ENCODE measurements at regions not wholly inside any gene's neighbourhood (a gene's known extent, or its start where the extent isn't known, plus 50 kb on each side); places are given as distances from the start of the nearest gene placed in this dataset.

GRCh38 chr1:195934817-195935553 lies 673.3 kb downstream of the KCNT2 start:
- CTCF ChIA-PET, result no interaction called here
- H3K36me3 Mint-ChIP-seq (ENCODE audit: insufficient read depth, unreplicated experiment), result no peaks in the 10 kb centered on the region
- H3K27me3 Mint-ChIP-seq (ENCODE audit: insufficient read depth, unreplicated experiment), result no peaks in the 10 kb centered on the region
- H3K4me3 Mint-ChIP-seq (ENCODE audit: unreplicated experiment), result no peak overlapping the region
- Histone ChIP-seq H3K4me1 (no peaks in the 10 kb centered on the region), H3K9me3 (no peaks in the 10 kb centered on the region), H3K4me3 (ENCODE audit: low read depth, low read length) (no peak overlapping the region), H3K36me3 (ENCODE audit: control insufficient read depth, insufficient read depth, low read length) (no peaks in the 10 kb centered on the region), H3K27me3 (replicated peaks; ENCODE audit: control insufficient read depth, insufficient read depth, low read length) (no peaks in the 10 kb centered on the region)
- no peaks in the 10 kb centered on the region for H3K9me3 Mint-ChIP-seq (ENCODE audit: unreplicated experiment)
- no TSS peak for BruUV-seq (replicated peaks)
- no peak for DNase-seq
- no peak for TF ChIP-seq CTCF (IDR thresholded peaks at IDR 0.05; ENCODE audit: insufficient read depth in 1 of 2, low read depth in 1 of 2, low read length in 1 of 2, severe bottlenecking in 1 of 2, unreplicated experiment in 1 of 2)
- H3K27ac Mint-ChIP-seq (ENCODE audit: unreplicated experiment), result no peak overlapping the region
- intact Hi-C loops (cut with micrococcal nuclease; ENCODE audit: unreplicated experiment), result no loop called here
- no peaks in the 10 kb centered on the region for H3K4me1 Mint-ChIP-seq (ENCODE audit: low read depth, unreplicated experiment)
- POLR2A ChIA-PET, result no interaction called here

- DNase-seq, result no peak
- no peak for TF ChIP-seq CTCF (IDR thresholded peaks at IDR 0.05; ENCODE audit: insufficient read depth in 1 of 2, low read depth in 1 of 2, low read length in 1 of 2, severe bottlenecking in 1 of 2, unreplicated experiment in 1 of 2)
- Histone ChIP-seq H3K27me3 (replicated peaks; ENCODE audit: control insufficient read depth, insufficient read depth, low read length) (no peaks in the 10 kb centered on the region), H3K4me1 (no peaks in the 10 kb centered on the region), H3K9me3 (no peaks in the 10 kb centered on the region), H3K36me3 (ENCODE audit: control insufficient read depth, insufficient read depth, low read length) (no peaks in the 10 kb centered on the region), H3K4me3 (ENCODE audit: low read depth, low read length) (no peak overlapping the region)
- Mint-ChIP-seq H3K4me3 (ENCODE audit: unreplicated experiment) (no peak overlapping the region), H3K27me3 (ENCODE audit: insufficient read depth, unreplicated experiment) (no peaks in the 10 kb centered on the region), H3K27ac (ENCODE audit: unreplicated experiment) (no peak overlapping the region), H3K36me3 (ENCODE audit: insufficient read depth, unreplicated experiment) (no peaks in the 10 kb centered on the region), H3K4me1 (ENCODE audit: low read depth, unreplicated experiment) (no peaks in the 10 kb centered on the region), H3K9me3 (ENCODE audit: unreplicated experiment) (no peaks in the 10 kb centered on the region)
- intact Hi-C loops (cut with micrococcal nuclease; ENCODE audit: unreplicated experiment), result no loop called here
- no TSS peak for BruUV-seq (replicated peaks)
- ChIA-PET CTCF (no interaction called here), POLR2A (no interaction called here)
Measured at GRCh38 chr1:195933835-195934234, 674.4 kb downstream of the KCNT2 start.

- TF ChIP-seq CTCF (IDR thresholded peaks at IDR 0.05; ENCODE audit: insufficient read depth in 1 of 2, low read depth in 1 of 2, low read length in 1 of 2, severe bottlenecking in 1 of 2, unreplicated experiment in 1 of 2), result no peak
Measured at GRCh38 chr1:195915826-195916225, 692.4 kb downstream of the KCNT2 start.

More at GRCh38 chr1:195915826-195916225, 692.4 kb downstream of the KCNT2 start:
- Histone ChIP-seq H3K27me3 (replicated peaks; ENCODE audit: control insufficient read depth, insufficient read depth, low read length) (no peaks in the 10 kb centered on the region), H3K9me3 (no peaks in the 10 kb centered on the region), H3K36me3 (ENCODE audit: control insufficient read depth, insufficient read depth, low read length) (no peaks in the 10 kb centered on the region), H3K4me1 (no peaks in the 10 kb centered on the region), H3K4me3 (ENCODE audit: low read depth, low read length) (no peak overlapping the region)
- ChIA-PET POLR2A (no interaction called here), CTCF (no interaction called here)
- no peaks in the 10 kb centered on the region for H3K36me3 Mint-ChIP-seq (ENCODE audit: insufficient read depth, unreplicated experiment)
- no peak overlapping the region for H3K4me3 Mint-ChIP-seq (ENCODE audit: unreplicated experiment)
- intact Hi-C loops (cut with micrococcal nuclease; ENCODE audit: unreplicated experiment), result no loop called here
- H3K27me3 Mint-ChIP-seq (ENCODE audit: insufficient read depth, unreplicated experiment), result no peaks in the 10 kb centered on the region
- DNase-seq, result no peak
- no peaks in the 10 kb centered on the region for H3K4me1 Mint-ChIP-seq (ENCODE audit: low read depth, unreplicated experiment)
- no peak overlapping the region for H3K27ac Mint-ChIP-seq (ENCODE audit: unreplicated experiment)
- no peaks in the 10 kb centered on the region for H3K9me3 Mint-ChIP-seq (ENCODE audit: unreplicated experiment)
- BruUV-seq (replicated peaks), result no TSS peak
